NCI-H510A (cell line): ENCODE measurements at regions not wholly inside any gene's neighbourhood (a gene's known extent, or its start where the extent isn't known, plus 50 kb on each side); places are given as distances from the start of the nearest gene placed in this dataset.
"Not testable (repeated sequence)": the region's sequence is repeated elsewhere in the genome, so short reads cannot be mapped to it uniquely, and the experiment has no call there.

Experiments
- DNase-seq: peaks from one replicate; lab custom pipeline; 2025; lab: John Stamatoyannopoulos, UW

- no peak for DNase-seq
Observed at GRCh38 chr12:71385155-71385554, 54.4 kb upstream of the LGR5 start.

- not testable (repeated sequence) for DNase-seq
Observed at GRCh38 chr12:71376711-71377355, 62.8 kb upstream of the LGR5 start.

GRCh38 chr12:71371122-71371521, 68.5 kb upstream of the LGR5 start:
- no peak for DNase-seq

GRCh38 chr12:71360013-71360412, 79.6 kb upstream of the LGR5 start:
- DNase-seq: no peak

GRCh38 chr12:71356569-71356968, 83.0 kb upstream of the LGR5 start:
- DNase-seq: no peak

GRCh38 chr12:71354871-71355270, 84.7 kb upstream of the LGR5 start:
- DNase-seq: no peak

GRCh38 chr12:71353607-71354006, 86.0 kb upstream of the LGR5 start:
- no peak for DNase-seq

GRCh38 chr12:71349950-71350349, 89.6 kb upstream of the LGR5 start:
- DNase-seq: no peak

- DNase-seq: no peak
Observed at GRCh38 chr12:71338933-71339332, 100.7 kb upstream of the LGR5 start.

- DNase-seq: no peak
Observed at GRCh38 chr12:71335963-71336257, 103.7 kb upstream of the LGR5 start.

- DNase-seq: no peak
Observed at GRCh38 chr12:71335151-71335962, 104.2 kb upstream of the LGR5 start.

- DNase-seq: no peak
Observed at GRCh38 chr12:71333418-71333817, 106.2 kb upstream of the LGR5 start.

- DNase-seq: no peak
Observed at GRCh38 chr12:71329956-71330355, 109.6 kb upstream of the LGR5 start.

GRCh38 chr12:71321531-71321930, 118.1 kb upstream of the LGR5 start:
- DNase-seq: no peak

GRCh38 chr12:71321130-71321529, 118.5 kb upstream of the LGR5 start:
- DNase-seq: no peak

GRCh38 chr12:71315328-71315985, 124.1 kb upstream of the LGR5 start:
- DNase-seq: peak; percentile 15

GRCh38 chr12:71312768-71313403, 126.7 kb upstream of the LGR5 start:
- DNase-seq: no peak

GRCh38 chr12:71311611-71312010, 128.0 kb upstream of the LGR5 start:
- not testable (repeated sequence) for DNase-seq

- no peak for DNase-seq
Observed at GRCh38 chr12:71306808-71307207, 132.8 kb upstream of the LGR5 start.

- DNase-seq: no peak
Observed at GRCh38 chr12:71304306-71304705, 135.3 kb upstream of the LGR5 start.

- DNase-seq: no peak
Observed at GRCh38 chr12:71303199-71303598, 136.4 kb upstream of the LGR5 start.

- DNase-seq: no peak
Observed at GRCh38 chr12:71300772-71301675, 138.6 kb upstream of the LGR5 start.
